GM12874 (cell line): ENCODE measurements at regions not wholly inside any gene's neighbourhood (a gene's known extent, or its start where the extent isn't known, plus 50 kb on each side); places are given as distances from the start of the nearest gene placed in this dataset.

Source experiments
- CTCF ChIP-seq: IDR thresholded peaks from 2 replicates; pipeline ENCODE4 v1.5.1; 2011; ENCODE audit warnings: low read depth, mild to moderate bottlenecking, control low read depth, low read length, moderate library complexity; ENCODE audit not compliant: insufficient read depth

GRCh38 chr12:97753332-97753731 lies 290.7 kb downstream of the RMST start:
- no peak for TF ChIP-seq CTCF

- no peak for TF ChIP-seq CTCF
These were observed 291.7 kb downstream of the RMST start for GRCh38 chr12:97754306-97754705.

- no peak for TF ChIP-seq CTCF
These were observed 293.6 kb downstream of the RMST start for GRCh38 chr12:97756066-97756666.

GRCh38 chr12:97756741-97757140 lies 294.1 kb downstream of the RMST start:
- no peak for TF ChIP-seq CTCF

- no peak for TF ChIP-seq CTCF
These were observed 295.0 kb downstream of the RMST start for GRCh38 chr12:97757481-97758193.

- TF ChIP-seq CTCF, result no peak
These were observed 295.5 kb downstream of the RMST start for GRCh38 chr12:97758194-97758501.

- no peak for TF ChIP-seq CTCF
These were observed 296.0 kb downstream of the RMST start for GRCh38 chr12:97758586-97758985.
